Neuronal stem cell (in vitro differentiated cells): ENCODE measurements at regions not wholly inside any gene's neighbourhood (a gene's known extent, or its start where the extent isn't known, plus 50 kb on each side); places are given as distances from the start of the nearest gene placed in this dataset.

Experiments used
- DNase-seq: peaks from one replicate; pipeline ENCODE4 v3.0.0-alpha.2; 2013; ENCODE audit warnings: low spot score
- H2AFZ ChIP-seq: one replicate; pipeline ENCODE4 v1.6.1; 2013; ENCODE audit warnings: mild to moderate bottlenecking, low read length, inconsistent platforms
- H2AK5ac ChIP-seq: 2 replicates; pipeline ENCODE4 v1.6.1; 2013; ENCODE audit warnings: low read depth, mild to moderate bottlenecking, inconsistent platforms, low read length, moderate library complexity, mixed read lengths
- H2BK120ac ChIP-seq: 2 replicates; pipeline ENCODE4 v1.6.1; 2013; ENCODE audit warnings: low read depth, mild to moderate bottlenecking, inconsistent platforms, low read length, moderate library complexity, mixed read lengths
- H2BK12ac ChIP-seq: one replicate; pipeline ENCODE4 v1.6.1; 2013; ENCODE audit warnings: low read length, inconsistent platforms
- H2BK15ac ChIP-seq: 2 replicates; pipeline ENCODE4 v1.6.1; 2013; ENCODE audit warnings: mild to moderate bottlenecking, low read length, inconsistent platforms, mixed read lengths
- H2BK5ac ChIP-seq: one replicate; pipeline ENCODE4 v1.6.1; 2013; ENCODE audit warnings: inconsistent platforms, mild to moderate bottlenecking, low read length, moderate library complexity
- H3K14ac ChIP-seq: one replicate; pipeline ENCODE4 v1.6.1; 2013; ENCODE audit warnings: low read length, inconsistent platforms
- H3K18ac ChIP-seq: 2 replicates; pipeline ENCODE4 v1.6.1; 2013; ENCODE audit warnings: low read length, inconsistent platforms
- H3K23ac ChIP-seq: 2 replicates; pipeline ENCODE4 v1.6.1; 2013; ENCODE audit warnings: low read depth, mild to moderate bottlenecking, mixed read lengths, low read length, inconsistent platforms; ENCODE audit not compliant: poor library complexity
- H3K27ac ChIP-seq: replicated peaks from 3 replicates; pipeline ENCODE4 v1.5.1; 2013; ENCODE audit warnings: low read length, inconsistent platforms
- H3K27me3 ChIP-seq, 3 experiments: 2 replicates each; pipeline ENCODE4 v1.6.1; 2013; ENCODE audit warnings: low read length in 3 of 3, mild to moderate bottlenecking in 2 of 3, inconsistent platforms in 1 of 3, low read depth in 1 of 3, mixed read lengths in 1 of 3, moderate library complexity in 1 of 3; ENCODE audit not compliant: control insufficient read depth in 3 of 3, insufficient read depth in 3 of 3
- H3K36me3 ChIP-seq, 2 donors: replicated peaks in 1 of 2; 2 replicates each; pipeline ENCODE4 v1.6.1; 2013; ENCODE audit warnings: low read length in 2 of 2; ENCODE audit not compliant: control insufficient read depth in 2 of 2, insufficient read depth in 2 of 2
- H3K4ac ChIP-seq: 2 replicates; pipeline ENCODE4 v1.6.1; 2013; ENCODE audit warnings: inconsistent platforms, mild to moderate bottlenecking, low read length, moderate library complexity
- H3K4me1 ChIP-seq, 2 donors: 1 replicate in 1 of 2; 2 replicates in 1 of 2; pipeline ENCODE4 v1.6.1; 2013; ENCODE audit warnings: low read length in 2 of 2, low read depth in 1 of 2; ENCODE audit not compliant: control insufficient read depth in 2 of 2, insufficient read depth in 1 of 2
- H3K4me2 ChIP-seq: one replicate; pipeline ENCODE4 v1.6.1; 2013; ENCODE audit warnings: mild to moderate bottlenecking, low read length, inconsistent platforms; ENCODE audit not compliant: insufficient read depth, poor library complexity, severe bottlenecking
- H3K4me3 ChIP-seq, 2 donors: 2 replicates each; pipeline ENCODE4 v1.5.1; 2013; ENCODE audit warnings: low read length in 2 of 2, mild to moderate bottlenecking in 2 of 2, inconsistent platforms in 1 of 2, moderate library complexity in 1 of 2
- H3K79me1 ChIP-seq: one replicate; pipeline ENCODE4 v1.6.1; 2013; ENCODE audit warnings: low read depth, mild to moderate bottlenecking, inconsistent platforms, low read length, moderate library complexity
- H3K9ac ChIP-seq: one replicate; pipeline ENCODE4 v1.6.1; 2013; ENCODE audit warnings: mild to moderate bottlenecking, low read depth, low read length, inconsistent platforms; ENCODE audit not compliant: poor library complexity
- H3K9me3 ChIP-seq, 2 donors: replicated peaks in 1 of 2; 2 replicates each; pipeline versions ENCODE3 to v1.6.1; 2013; ENCODE audit warnings: low read length in 2 of 2, mild to moderate bottlenecking in 2 of 2, inconsistent platforms in 1 of 2, low read depth in 1 of 2, mixed read lengths in 1 of 2, moderate library complexity in 1 of 2; ENCODE audit not compliant: control insufficient read depth in 2 of 2, insufficient read depth in 1 of 2
- H4K8ac ChIP-seq: one replicate; pipeline ENCODE4 v1.6.1; 2013; ENCODE audit warnings: low read depth, mild to moderate bottlenecking, inconsistent platforms, low read length, moderate library complexity
- H4K91ac ChIP-seq: one replicate; pipeline ENCODE4 v1.6.1; 2013; ENCODE audit warnings: low read length, low read depth, mild to moderate bottlenecking, inconsistent platforms; ENCODE audit not compliant: poor library complexity
- WGBS, 2 donors: extraction: QIAGEN DNeasy Blood & Tissue Kit; methylation state at CpG; one replicate each; pipeline ENCODE4 v1.1.7; 2013; ENCODE audit warnings: missing lambda C conversion rate in 2 of 2, mixed read lengths in 1 of 2; ENCODE audit not compliant: insufficient read length in 2 of 2, insufficient replicate concordance in 1 of 2; ENCODE audit errors: extremely low coverage in 2 of 2; 5-methylcytosine and 5-hydroxymethylcytosine counted together

- Histone ChIP-seq H2AK5ac (no peak overlapping the region), H4K8ac (no peak overlapping the region), H4K91ac (no peak overlapping the region), H2AFZ (no peak overlapping the region), H3K4me2 (no peak overlapping the region), H3K9me3 (no peaks in the 10 kb centered on the region), H3K14ac (no peak overlapping the region), H3K9ac (no peak overlapping the region), H2BK5ac (no peak overlapping the region), H3K4me1 (no peaks in the 10 kb centered on the region), H3K36me3 (no peaks in the 10 kb centered on the region), H3K18ac (no peak overlapping the region), H3K23ac (no peak overlapping the region), H3K4me3 (no peak overlapping the region), H3K79me1 (no peaks in the 10 kb centered on the region), H3K27ac (no peak overlapping the region), H2BK15ac (no peak overlapping the region), H3K4ac (no peak overlapping the region), H3K27me3 (no peaks in the 10 kb centered on the region), H2BK12ac (no peak overlapping the region), H2BK120ac (no peak overlapping the region)
- WGBS, 2 donors, result no CpG with 5 or more reads among the region's 2 CpGs
- no peak for DNase-seq
Measured at GRCh38 chr4:111045992-111046391, 423.1 kb upstream of the PITX2 start.

- Histone ChIP-seq H3K27me3 (no peaks in the 10 kb centered on the region), H4K91ac (no peak overlapping the region), H3K4me2 (no peak overlapping the region), H2AFZ (no peak overlapping the region), H3K9ac (no peak overlapping the region), H3K14ac (no peak overlapping the region), H3K9me3 (no peaks in the 10 kb centered on the region), H2BK12ac (no peak overlapping the region), H2BK15ac (no peak overlapping the region), H3K23ac (no peak overlapping the region), H3K4me1 (no peaks in the 10 kb centered on the region), H4K8ac (no peak overlapping the region), H3K36me3 (no peaks in the 10 kb centered on the region), H3K27ac (no peak overlapping the region), H2BK5ac (no peak overlapping the region), H2BK120ac (no peak overlapping the region), H3K4ac (no peak overlapping the region), H2AK5ac (no peak overlapping the region), H3K18ac (no peak overlapping the region), H3K79me1 (no peaks in the 10 kb centered on the region), H3K4me3 (no peak overlapping the region)
- DNase-seq, result no peak
- 100% methylated on average over 2 of the region's 2 CpGs; no CpG with 5 or more reads in 1 of the 2 donors for WGBS, 2 donors
Measured at GRCh38 chr4:111046811-111047210, 423.9 kb upstream of the PITX2 start.

GRCh38 chr4:111048316-111048715 is 425.4 kb upstream of the PITX2 start:
- H3K79me1 ChIP-seq, result no peaks in the 10 kb centered on the region
- WGBS, 2 donors, result no CpG with 5 or more reads among the region's 5 CpGs

GRCh38 chr4:111064342-111064993 is 441.6 kb upstream of the PITX2 start:
- H3K18ac ChIP-seq, result no peak overlapping the region
- WGBS, 2 donors, result no CpG with 5 or more reads among the region's 4 CpGs
- no peak overlapping the region for H3K14ac ChIP-seq
- no peak overlapping the region for H2BK5ac ChIP-seq
- no peak overlapping the region for H2AFZ ChIP-seq
- H3K36me3 ChIP-seq, result no peaks in the 10 kb centered on the region
- H2BK15ac ChIP-seq, result no peak overlapping the region
- H4K91ac ChIP-seq, result no peak overlapping the region
- H3K79me1 ChIP-seq, result no peaks in the 10 kb centered on the region
- H3K9me3 ChIP-seq, result no peaks in the 10 kb centered on the region
- H3K4me1 ChIP-seq, result peaks cover 0 to 2% of the 10 kb centered on the region in 2 donors
- no peak overlapping the region for H4K8ac ChIP-seq
- no peak overlapping the region for H3K9ac ChIP-seq
- H3K27me3 ChIP-seq, result no peaks in the 10 kb centered on the region
- no peak overlapping the region for H3K27ac ChIP-seq
- no peak overlapping the region for H2BK12ac ChIP-seq
- no peak for DNase-seq
- H2AK5ac ChIP-seq, result no peak overlapping the region
- H3K4ac ChIP-seq, result no peak overlapping the region
- no peak overlapping the region for H3K23ac ChIP-seq
- no peak overlapping the region for H3K4me2 ChIP-seq
- no peak overlapping the region for H2BK120ac ChIP-seq
- no peak overlapping the region for H3K4me3 ChIP-seq

More at GRCh38 chr4:111048316-111048715, 425.4 kb upstream of the PITX2 start:
- DNase-seq, result no peak
- no peak overlapping the region for H4K8ac ChIP-seq
- no peak overlapping the region for H2BK12ac ChIP-seq
- H3K4me3 ChIP-seq, result no peak overlapping the region
- H3K27me3 ChIP-seq, result no peaks in the 10 kb centered on the region
- H4K91ac ChIP-seq, result no peak overlapping the region
- H3K27ac ChIP-seq, result no peak overlapping the region
- H3K18ac ChIP-seq, result peak overlapping the region; percentile 73
- no peak overlapping the region for H2AFZ ChIP-seq
- H3K4me2 ChIP-seq, result no peak overlapping the region
- H2BK15ac ChIP-seq, result no peak overlapping the region
- no peak overlapping the region for H3K4ac ChIP-seq
- H3K4me1 ChIP-seq, result no peaks in the 10 kb centered on the region
- no peak overlapping the region for H2BK120ac ChIP-seq
- H3K9ac ChIP-seq, result no peak overlapping the region
- no peak overlapping the region for H2AK5ac ChIP-seq
- no peaks in the 10 kb centered on the region for H3K9me3 ChIP-seq
- H3K36me3 ChIP-seq, result no peaks in the 10 kb centered on the region
- H2BK5ac ChIP-seq, result no peak overlapping the region
- H3K14ac ChIP-seq, result no peak overlapping the region
- no peak overlapping the region for H3K23ac ChIP-seq
